CD14-positive monocyte (primary cell): ENCODE measurements at regions not wholly inside any gene's neighbourhood (a gene's known extent, or its start where the extent isn't known, plus 50 kb on each side); places are given as distances from the start of the nearest gene placed in this dataset.

Experiments
- DNase-seq, 3 donors: peaks; one replicate each; pipeline ENCODE4 v3.0.0-alpha.2; 2011 to 2022
- H2AFZ ChIP-seq: 2 replicates; pipeline ENCODE4 v1.6.0; 2012; ENCODE audit warnings: mild to moderate bottlenecking, low read depth, low read length, inconsistent platforms; ENCODE audit not compliant: insufficient read depth, poor library complexity, severe bottlenecking
- H3K27ac ChIP-seq, 2 donors: 1 replicate in 1 of 2; 2 replicates in 1 of 2; pipeline ENCODE4 v1.5.1; 2012 to 2013; ENCODE audit warnings: low read length in 2 of 2, control low read depth in 1 of 2, inconsistent platforms in 1 of 2, low read depth in 1 of 2, mild to moderate bottlenecking in 1 of 2
- H3K27me3 ChIP-seq, 2 donors: one replicate each; pipeline versions ENCODE4 v1.6.0 to v1.6.1; 2011 to 2013; ENCODE audit warnings: low read length in 2 of 2; ENCODE audit not compliant: control insufficient read depth in 2 of 2, insufficient read depth in 2 of 2
- H3K36me3 ChIP-seq, 2 donors: replicated peaks in 1 of 2; 1 replicate in 1 of 2; 2 replicates in 1 of 2; pipeline versions ENCODE4 v1.5.1 to v1.6.1; 2012 to 2013; ENCODE audit warnings: low read length in 2 of 2, control low read depth in 1 of 2, inconsistent platforms in 1 of 2, mild to moderate bottlenecking in 1 of 2; ENCODE audit not compliant: insufficient read depth in 2 of 2, control insufficient read depth in 1 of 2
- H3K4me1 ChIP-seq, 2 donors: 1 replicate in 1 of 2; 2 replicates in 1 of 2; pipeline versions ENCODE4 v1.5.1 to v1.6.1; 2012 to 2013; ENCODE audit warnings: low read length in 2 of 2, control low read depth in 1 of 2, inconsistent platforms in 1 of 2, mild to moderate bottlenecking in 1 of 2, moderate library complexity in 1 of 2; ENCODE audit not compliant: insufficient read depth in 2 of 2, control insufficient read depth in 1 of 2
- H3K4me2 ChIP-seq: replicated peaks from 2 replicates; pipeline ENCODE3; 2012; ENCODE audit warnings: low read length, moderate library complexity, mild to moderate bottlenecking; ENCODE audit not compliant: poor library complexity, severe bottlenecking; ENCODE audit errors: extremely low read depth
- H3K4me3 ChIP-seq, 3 experiments: fragments of 200-600 bp in 1 of 3; sonication (generic) in 1 of 3; replicated peaks in 1 of 3; 1 replicate in 2 of 3; 2 replicates in 1 of 3; pipeline ENCODE4 v1.5.1; 2011 to 2013; ENCODE audit warnings: low read length in 3 of 3, mild to moderate bottlenecking in 3 of 3, control low read depth in 2 of 3, low read depth in 2 of 3, inconsistent platforms in 1 of 3, moderate library complexity in 1 of 3
- H3K79me2 ChIP-seq: 2 replicates; pipeline ENCODE4 v1.6.0; 2012; ENCODE audit warnings: mild to moderate bottlenecking, control low read depth, inconsistent platforms, low read length, moderate library complexity; ENCODE audit not compliant: insufficient read depth
- H3K9ac ChIP-seq: 2 replicates; pipeline ENCODE4 v1.6.0; 2017; ENCODE audit warnings: low read length, mild to moderate bottlenecking; ENCODE audit not compliant: insufficient read depth, poor library complexity, severe bottlenecking
- H3K9me3 ChIP-seq, 2 donors: replicated peaks in 1 of 2; 1 replicate in 1 of 2; 2 replicates in 1 of 2; pipeline versions ENCODE4 v1.5.1 to v1.6.1; 2012 to 2013; ENCODE audit warnings: low read length in 2 of 2, control low read depth in 1 of 2; ENCODE audit not compliant: control insufficient read depth in 1 of 2, insufficient read depth in 1 of 2
- H4K20me1 ChIP-seq: 2 replicates; pipeline ENCODE4 v1.6.0; 2012; ENCODE audit warnings: mild to moderate bottlenecking, low read length, control low read depth, moderate library complexity; ENCODE audit not compliant: insufficient read depth
- H3K27ac Mint-ChIP-seq, 7 donors: one replicate each; pipeline ENCODE4 v1.8.0; 2020; ENCODE audit warnings: mild to moderate bottlenecking in 7 of 7, mixed read lengths in 7 of 7, moderate library complexity in 6 of 7, inconsistent platforms in 2 of 7
- H3K27me3 Mint-ChIP-seq, 3 donors: one replicate each; pipeline ENCODE4 v1.8.0; 2021 to 2022; ENCODE audit warnings: low read depth in 3 of 3, mild to moderate bottlenecking in 3 of 3, mixed read lengths in 3 of 3, moderate library complexity in 3 of 3, inconsistent platforms in 1 of 3
- H3K36me3 Mint-ChIP-seq, 2 donors: one replicate each; pipeline ENCODE4 v1.8.0; 2020; ENCODE audit warnings: mixed read lengths in 2 of 2, inconsistent platforms in 1 of 2, mild to moderate bottlenecking in 1 of 2
- H3K4me1 Mint-ChIP-seq: one replicate; pipeline ENCODE4 v1.8.0; 2020; ENCODE audit warnings: mild to moderate bottlenecking, mixed read lengths
- H3K4me3 Mint-ChIP-seq, 2 donors: one replicate each; pipeline ENCODE4 v1.8.0; 2020; ENCODE audit warnings: mild to moderate bottlenecking in 2 of 2, mixed read lengths in 2 of 2, moderate library complexity in 1 of 2
- H3K9me3 Mint-ChIP-seq, 7 donors: one replicate each; pipeline ENCODE4 v1.8.0; 2020 to 2022; ENCODE audit warnings: mixed read lengths in 7 of 7, mild to moderate bottlenecking in 6 of 7, moderate library complexity in 6 of 7, inconsistent platforms in 2 of 7
- WGBS: methylation state at CpG from one replicate; pipeline ENCODE4 v1.1.5; 2013; ENCODE audit warnings: missing lambda C conversion rate; ENCODE audit not compliant: insufficient coverage; 5-methylcytosine and 5-hydroxymethylcytosine counted together
- intact Hi-C, 2 donors: fragments of 100-400 bp; cut with micrococcal nuclease; formaldehyde crosslinking; loops; one replicate each; pipeline versions ENCODE4 v1.15.0 to v1.15.1; 2023
- TF ChIP-seq, protein P1 (sequence below): fragments of 200-600 bp; IDR thresholded peaks from one replicate; pipeline ENCODE4 v1.8.0; 2022; ENCODE audit warnings: antibody characterized with exemption, mild to moderate bottlenecking

DNA sequence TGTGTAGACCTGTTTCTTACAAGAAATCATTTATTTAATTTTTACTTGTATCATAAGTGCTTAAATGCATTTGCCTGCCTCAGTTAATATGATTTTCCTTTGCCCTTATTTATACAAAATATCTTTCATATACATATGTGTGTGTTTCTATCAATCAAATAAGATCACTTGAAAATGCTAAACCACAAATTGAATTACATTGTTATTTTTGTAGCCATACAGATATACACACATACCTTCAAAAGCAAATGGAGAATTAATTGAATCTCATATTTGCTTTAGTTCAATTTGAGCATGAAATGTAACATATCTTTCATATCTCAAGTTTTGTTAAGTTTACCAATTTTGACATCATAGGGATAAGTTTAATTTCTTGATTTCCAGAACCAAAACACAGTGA, 755.8 kb upstream of the PIK3C3 start:
- no peaks in the 10 kb centered on the region for H3K79me2 ChIP-seq
- no peaks in the 10 kb centered on the region for H3K27me3 ChIP-seq
- no peaks in the 10 kb centered on the region for H4K20me1 ChIP-seq
- H3K36me3 ChIP-seq: no peaks in the 10 kb centered on the region
- Mint-ChIP-seq H3K27ac (no peak overlapping the region), H3K36me3 (no peaks in the 10 kb centered on the region), H3K4me3 (no peak overlapping the region), H3K27me3 (no peaks in the 10 kb centered on the region), H3K9me3 (peaks cover 0 to 10% (median 0%) of the 10 kb centered on the region in 7 donors), H3K4me1 (no peaks in the 10 kb centered on the region)
- H3K4me3 ChIP-seq: no peak overlapping the region
- peaks cover 0 to 4% of the 10 kb centered on the region in 2 donors for H3K9me3 ChIP-seq
- H3K9ac ChIP-seq: no peak overlapping the region
- H3K27ac ChIP-seq: no peak overlapping the region
- intact Hi-C loops: no loop called here
- DNase-seq: no peak
- TF ChIP-seq, protein P1, sequence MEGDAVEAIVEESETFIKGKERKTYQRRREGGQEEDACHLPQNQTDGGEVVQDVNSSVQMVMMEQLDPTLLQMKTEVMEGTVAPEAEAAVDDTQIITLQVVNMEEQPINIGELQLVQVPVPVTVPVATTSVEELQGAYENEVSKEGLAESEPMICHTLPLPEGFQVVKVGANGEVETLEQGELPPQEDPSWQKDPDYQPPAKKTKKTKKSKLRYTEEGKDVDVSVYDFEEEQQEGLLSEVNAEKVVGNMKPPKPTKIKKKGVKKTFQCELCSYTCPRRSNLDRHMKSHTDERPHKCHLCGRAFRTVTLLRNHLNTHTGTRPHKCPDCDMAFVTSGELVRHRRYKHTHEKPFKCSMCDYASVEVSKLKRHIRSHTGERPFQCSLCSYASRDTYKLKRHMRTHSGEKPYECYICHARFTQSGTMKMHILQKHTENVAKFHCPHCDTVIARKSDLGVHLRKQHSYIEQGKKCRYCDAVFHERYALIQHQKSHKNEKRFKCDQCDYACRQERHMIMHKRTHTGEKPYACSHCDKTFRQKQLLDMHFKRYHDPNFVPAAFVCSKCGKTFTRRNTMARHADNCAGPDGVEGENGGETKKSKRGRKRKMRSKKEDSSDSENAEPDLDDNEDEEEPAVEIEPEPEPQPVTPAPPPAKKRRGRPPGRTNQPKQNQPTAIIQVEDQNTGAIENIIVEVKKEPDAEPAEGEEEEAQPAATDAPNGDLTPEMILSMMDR: no peak
- no peaks in the 10 kb centered on the region for H3K4me1 ChIP-seq
- no peak overlapping the region for H3K4me2 ChIP-seq
- H2AFZ ChIP-seq: no peak overlapping the region

DNA sequence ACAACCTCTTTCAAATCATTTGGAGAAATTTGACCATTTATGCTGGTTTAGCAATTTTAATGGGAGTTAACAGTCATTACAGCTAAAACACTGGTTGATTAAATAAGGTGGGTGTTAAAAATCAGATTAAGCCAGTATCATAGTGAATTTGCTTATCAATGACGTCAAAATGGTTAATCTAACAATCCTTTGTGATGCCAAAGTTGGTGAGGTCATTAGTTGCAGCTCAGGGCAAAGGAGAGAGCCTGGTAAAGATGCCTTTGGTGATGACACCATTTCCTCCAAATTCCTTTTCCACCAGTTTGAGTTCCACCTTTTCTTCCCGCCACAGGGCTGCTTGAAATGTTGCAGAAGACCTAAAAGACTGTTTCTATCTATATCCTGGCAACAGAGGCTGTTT, 757.1 kb upstream of the PIK3C3 start:
- H3K79me2 ChIP-seq: no peaks in the 10 kb centered on the region
- no peaks in the 10 kb centered on the region for H3K4me1 Mint-ChIP-seq
- H3K4me1 ChIP-seq: no peaks in the 10 kb centered on the region
- no peaks in the 10 kb centered on the region for H3K36me3 ChIP-seq
- no peak overlapping the region for H3K4me2 ChIP-seq
- H3K27me3 ChIP-seq: no peaks in the 10 kb centered on the region
- no peaks in the 10 kb centered on the region for H3K36me3 Mint-ChIP-seq
- H3K9me3 ChIP-seq: peaks cover 0 to 4% of the 10 kb centered on the region in 2 donors
- H2AFZ ChIP-seq: no peak overlapping the region
- no peaks in the 10 kb centered on the region for H3K27me3 Mint-ChIP-seq
- H3K4me3 Mint-ChIP-seq: no peak overlapping the region
- no peak overlapping the region for H3K4me3 ChIP-seq
- 100% methylated on average over 2 of the region's 2 CpGs for whole genome bisulfite sequencing
- peaks cover 0 to 10% (median 0%) of the 10 kb centered on the region in 7 donors for H3K9me3 Mint-ChIP-seq
- H3K9ac ChIP-seq: no peak overlapping the region
- TF ChIP-seq, protein P1: no peak
- no peak overlapping the region for H3K27ac ChIP-seq
- no peaks in the 10 kb centered on the region for H4K20me1 ChIP-seq
- intact Hi-C loops: no loop called here
- no peak overlapping the region for H3K27ac Mint-ChIP-seq
- DNase-seq: no peak
